HepG2 (cell line): ENCODE measurements at regions not wholly inside any gene's neighbourhood (a gene's known extent, or its start where the extent isn't known, plus 50 kb on each side); places are given as distances from the start of the nearest gene placed in this dataset.

ENCODE experiments used
- ATAC-seq: fragments of 200-7000 bp; cut with Tn5 transposase; 3 replicates; pipeline ENCODE4 v1.9.1; 2020; ENCODE audit warnings: mild to moderate bottlenecking, moderate library complexity
- BruUV-seq: library from RNA; stranded (reverse); fragments of 400-500 nt; replicated peaks from 2 replicates; lab custom pipeline; 2021; lab: Mats Ljungman, UMichigan
- CTCF ChIA-PET: fragments of 300-600 bp; formaldehyde crosslinking; extraction: SDS; loops from one replicate; lab custom pipeline; 2021; ENCODE audit warnings: low total read pairs, inconsistent platforms, low intra/inter-chr PET ratio; lab: Yijun Ruan, JAX
- POLR2A ChIA-PET: fragments of 350-600 bp; sonication (Branson Sonifier 250); formaldehyde crosslinking; loops from one replicate; lab custom pipeline; 2020; ENCODE audit warnings: antibody characterized with exemption, inconsistent platforms; lab: Yijun Ruan, JAX
- DNase-seq: peaks from one replicate; pipeline ENCODE4 v3.0.0-alpha.2; 2015; ENCODE audit warnings: low spot score
- FAIRE-seq: peaks from 3 replicates; lab custom pipeline; 2011; peaks lifted over from hg19 to GRCh38; lab: Jason Lieb, UNC
- H2AFZ ChIP-seq: one replicate; pipeline ENCODE4 v1.6.1; 2011; ENCODE audit warnings: low read length, inconsistent platforms
- H3K27ac ChIP-seq: fragments of 300-600 bp; 3 replicates; pipeline ENCODE4 v1.8.0; 2011; ENCODE audit warnings: mixed run types, mild to moderate bottlenecking, mixed read lengths, low read length, inconsistent platforms; ENCODE audit not compliant: insufficient read depth; ENCODE audit errors: extremely low read length
- H3K27me3 ChIP-seq, 2 experiments: fragments of 200-600 bp in 1 of 2; 2 replicates in 1 of 2; 3 replicates in 1 of 2; pipeline versions ENCODE4 v1.6.0 to v1.8.0; 2011; ENCODE audit warnings: low read length in 2 of 2, mild to moderate bottlenecking in 2 of 2, moderate library complexity in 2 of 2, inconsistent platforms in 1 of 2; ENCODE audit not compliant: insufficient read depth in 2 of 2, control insufficient read depth in 1 of 2
- H3K36me3 ChIP-seq, 2 experiments: fragments of 200-600 bp in 1 of 2; replicated peaks in 1 of 2; 2 replicates in 1 of 2; 3 replicates in 1 of 2; pipeline versions ENCODE4 v1.5.1 to v1.8.0; 2011; ENCODE audit warnings: low read length in 2 of 2, inconsistent platforms in 1 of 2; ENCODE audit not compliant: insufficient read depth in 2 of 2, control insufficient read depth in 1 of 2
- H3K4me1 ChIP-seq: 2 replicates; pipeline ENCODE4 v1.5.1; 2012; ENCODE audit warnings: low read length, inconsistent platforms; ENCODE audit not compliant: insufficient read depth
- H3K4me2 ChIP-seq: 2 replicates; pipeline ENCODE4 v1.6.0; 2011; ENCODE audit warnings: low read depth, low read length, inconsistent platforms
- H3K4me3 ChIP-seq, 3 experiments: fragments of 200-600 bp in 1 of 3; sonication (generic), shearing (Covaris generic) in 1 of 3; replicated peaks in 1 of 3; 2 replicates each; pipeline ENCODE4 v1.5.1; 2011 to 2016; ENCODE audit warnings: low read length in 3 of 3, inconsistent platforms in 2 of 3, low read depth in 2 of 3, mild to moderate bottlenecking in 2 of 3, control low read depth in 1 of 3, mixed read lengths in 1 of 3; ENCODE audit not compliant: insufficient read depth in 1 of 3
- H3K79me2 ChIP-seq: one replicate; pipeline ENCODE4 v1.6.1; 2011; ENCODE audit warnings: low read length, inconsistent platforms; ENCODE audit not compliant: insufficient read depth
- H3K9ac ChIP-seq: 2 replicates; pipeline ENCODE4 v1.6.0; 2011; ENCODE audit warnings: mild to moderate bottlenecking, low read depth, low read length, inconsistent platforms; ENCODE audit not compliant: insufficient read depth
- H3K9me3 ChIP-seq: 2 replicates; pipeline ENCODE4 v1.5.1; 2012; ENCODE audit warnings: mild to moderate bottlenecking, low read length
- H4K20me1 ChIP-seq: 2 replicates; pipeline ENCODE4 v1.6.0; 2011; ENCODE audit warnings: inconsistent platforms, mild to moderate bottlenecking, low read length, moderate library complexity; ENCODE audit not compliant: insufficient read depth
- MXI1 ChIP-seq: IDR thresholded peaks from 3 replicates; pipeline ENCODE4 v1.6.1; 2012; ENCODE audit warnings: low read depth, low read length, inconsistent platforms, borderline replicate concordance
- PAF1 ChIP-seq: IDR thresholded peaks from 2 replicates; pipeline ENCODE4 v1.6.1; 2016; ENCODE audit warnings: missing genetic modification reagents, missing compliant biosample characterization
- SIX4 ChIP-seq: sonication (generic); formaldehyde crosslinking; IDR thresholded peaks from 2 replicates; pipeline ENCODE4 v1.4.0; 2020; ENCODE audit warnings: missing genetic modification reagents
- TOE1 ChIP-seq: sonication (generic); formaldehyde crosslinking; IDR thresholded peaks from 2 replicates; pipeline ENCODE4 v1.4.0; 2020; ENCODE audit warnings: mild to moderate bottlenecking, missing genetic modification reagents
- ZNF720 ChIP-seq: sonication (generic); formaldehyde crosslinking; IDR thresholded peaks from 2 replicates; pipeline ENCODE4 v1.4.0; 2020; ENCODE audit warnings: missing genetic modification reagents
- ZSCAN22 ChIP-seq: sonication (generic); formaldehyde crosslinking; IDR thresholded peaks from 2 replicates; pipeline ENCODE4 v1.4.0; 2020; ENCODE audit warnings: mild to moderate bottlenecking, missing genetic modification reagents
- in situ Hi-C: cut with HindIII; loops from 2 replicates; pipeline ENCODE4 v1.10.0; 2017; ENCODE audit warnings: low pct_unique_long_range_greater_than_20kb; ENCODE audit not compliant: extremely low pct_ligation_motif_present
- intact Hi-C: fragments of 100-400 bp; cut with micrococcal nuclease; formaldehyde crosslinking; loops from one replicate; pipeline ENCODE4 v1.10.0; 2022; ENCODE audit not compliant: unreplicated experiment
- TF ChIP-seq, protein P1 (sequence below): sonication (generic); formaldehyde crosslinking; IDR thresholded peaks from 2 replicates; pipeline ENCODE4 v1.4.0; 2020; ENCODE audit warnings: missing genetic modification reagents
- TF ChIP-seq, protein P2 (sequence below): sonication (generic); formaldehyde crosslinking; conservative IDR thresholded peaks from 2 replicates; pipeline ENCODE4 v1.4.0; 2020; ENCODE audit warnings: missing genetic modification reagents

DNA sequence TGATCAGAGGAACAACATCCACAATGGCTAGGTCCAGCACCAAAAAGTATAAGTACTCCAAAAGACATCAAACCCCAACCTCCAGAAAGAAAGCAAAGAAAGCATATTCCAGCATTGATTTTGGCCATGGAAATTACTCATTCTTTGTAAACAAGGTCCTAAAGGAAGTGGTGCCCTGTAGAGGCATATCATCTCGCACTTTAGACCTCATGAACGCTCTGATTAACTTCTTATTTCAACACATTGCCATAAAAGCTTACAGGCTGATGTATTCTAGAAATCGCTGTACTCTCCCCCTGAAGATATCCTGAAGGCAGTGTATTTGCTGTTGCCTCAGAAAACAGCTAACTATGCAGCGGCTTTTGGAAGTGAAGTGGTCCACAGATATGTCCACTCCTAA is 82.7 kb upstream of the TNPO1 start (continued):
- TF ChIP-seq, protein P1, sequence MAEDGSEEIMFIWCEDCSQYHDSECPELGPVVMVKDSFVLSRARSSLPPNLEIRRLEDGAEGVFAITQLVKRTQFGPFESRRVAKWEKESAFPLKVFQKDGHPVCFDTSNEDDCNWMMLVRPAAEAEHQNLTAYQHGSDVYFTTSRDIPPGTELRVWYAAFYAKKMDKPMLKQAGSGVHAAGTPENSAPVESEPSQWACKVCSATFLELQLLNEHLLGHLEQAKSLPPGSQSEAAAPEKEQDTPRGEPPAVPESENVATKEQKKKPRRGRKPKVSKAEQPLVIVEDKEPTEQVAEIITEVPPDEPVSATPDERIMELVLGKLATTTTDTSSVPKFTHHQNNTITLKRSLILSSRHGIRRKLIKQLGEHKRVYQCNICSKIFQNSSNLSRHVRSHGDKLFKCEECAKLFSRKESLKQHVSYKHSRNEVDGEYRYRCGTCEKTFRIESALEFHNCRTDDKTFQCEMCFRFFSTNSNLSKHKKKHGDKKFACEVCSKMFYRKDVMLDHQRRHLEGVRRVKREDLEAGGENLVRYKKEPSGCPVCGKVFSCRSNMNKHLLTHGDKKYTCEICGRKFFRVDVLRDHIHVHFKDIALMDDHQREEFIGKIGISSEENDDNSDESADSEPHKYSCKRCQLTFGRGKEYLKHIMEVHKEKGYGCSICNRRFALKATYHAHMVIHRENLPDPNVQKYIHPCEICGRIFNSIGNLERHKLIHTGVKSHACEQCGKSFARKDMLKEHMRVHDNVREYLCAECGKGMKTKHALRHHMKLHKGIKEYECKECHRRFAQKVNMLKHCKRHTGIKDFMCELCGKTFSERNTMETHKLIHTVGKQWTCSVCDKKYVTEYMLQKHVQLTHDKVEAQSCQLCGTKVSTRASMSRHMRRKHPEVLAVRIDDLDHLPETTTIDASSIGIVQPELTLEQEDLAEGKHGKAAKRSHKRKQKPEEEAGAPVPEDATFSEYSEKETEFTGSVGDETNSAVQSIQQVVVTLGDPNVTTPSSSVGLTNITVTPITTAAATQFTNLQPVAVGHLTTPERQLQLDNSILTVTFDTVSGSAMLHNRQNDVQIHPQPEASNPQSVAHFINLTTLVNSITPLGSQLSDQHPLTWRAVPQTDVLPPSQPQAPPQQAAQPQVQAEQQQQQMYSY (CRISPR knock-in tag) = no peak
- TF ChIP-seq ZNF720 (CRISPR knock-in tag) = no peak

DNA sequence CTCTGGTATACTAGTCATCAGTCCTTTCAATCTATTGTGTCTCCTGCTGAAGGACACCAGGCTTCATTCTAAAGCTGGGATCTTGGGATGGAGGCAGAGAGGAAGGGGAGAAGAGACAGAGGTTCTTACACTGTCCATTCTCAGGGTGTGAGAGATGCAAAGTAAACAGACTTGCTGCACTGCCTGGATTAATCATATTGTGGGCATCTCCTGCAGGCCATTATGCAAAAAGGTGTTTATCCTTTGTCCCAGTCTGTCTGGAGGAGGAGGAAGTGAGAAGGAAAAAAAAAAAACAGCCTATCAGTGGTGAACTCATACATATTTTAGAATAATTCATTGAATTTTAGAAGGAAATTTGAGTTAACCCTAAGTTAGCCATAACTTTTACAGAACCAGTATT is 92.9 kb upstream of the TNPO1 start:
- in situ Hi-C loops = no loop called here
- no peak overlapping the region for H3K4me2 ChIP-seq

More for the DNA sequence above, 92.9 kb upstream of the TNPO1 start:
- DNase-seq (no peak), FAIRE-seq (no peak), ATAC-seq (no peak)
- H3K4me1 ChIP-seq = no peaks in the 10 kb centered on the region
- no peaks in the 10 kb centered on the region for H3K9me3 ChIP-seq
- BruUV-seq = no TSS peak
- no peaks in the 10 kb centered on the region for H3K79me2 ChIP-seq
- ChIA-PET POLR2A (no interaction called here), CTCF (no interaction called here)
- H3K4me3 ChIP-seq = no peak overlapping the region
- no peak overlapping the region for H3K9ac ChIP-seq
- no peaks in the 10 kb centered on the region for H3K36me3 ChIP-seq
- no peak for TF ChIP-seq ZSCAN22 (CRISPR knock-in tag)
- TF ChIP-seq SIX4 (CRISPR knock-in tag) = no peak
- TF ChIP-seq PAF1 (CRISPR knock-in tag) = no peak
- TF ChIP-seq MXI1 = no peak
- TF ChIP-seq, protein P2, sequence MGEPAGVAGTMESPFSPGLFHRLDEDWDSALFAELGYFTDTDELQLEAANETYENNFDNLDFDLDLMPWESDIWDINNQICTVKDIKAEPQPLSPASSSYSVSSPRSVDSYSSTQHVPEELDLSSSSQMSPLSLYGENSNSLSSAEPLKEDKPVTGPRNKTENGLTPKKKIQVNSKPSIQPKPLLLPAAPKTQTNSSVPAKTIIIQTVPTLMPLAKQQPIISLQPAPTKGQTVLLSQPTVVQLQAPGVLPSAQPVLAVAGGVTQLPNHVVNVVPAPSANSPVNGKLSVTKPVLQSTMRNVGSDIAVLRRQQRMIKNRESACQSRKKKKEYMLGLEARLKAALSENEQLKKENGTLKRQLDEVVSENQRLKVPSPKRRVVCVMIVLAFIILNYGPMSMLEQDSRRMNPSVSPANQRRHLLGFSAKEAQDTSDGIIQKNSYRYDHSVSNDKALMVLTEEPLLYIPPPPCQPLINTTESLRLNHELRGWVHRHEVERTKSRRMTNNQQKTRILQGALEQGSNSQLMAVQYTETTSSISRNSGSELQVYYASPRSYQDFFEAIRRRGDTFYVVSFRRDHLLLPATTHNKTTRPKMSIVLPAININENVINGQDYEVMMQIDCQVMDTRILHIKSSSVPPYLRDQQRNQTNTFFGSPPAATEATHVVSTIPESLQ (CRISPR knock-in tag) = no peak
- TF ChIP-seq TOE1 (CRISPR knock-in tag) = no peak
- H4K20me1 ChIP-seq = no peaks in the 10 kb centered on the region
- peaks cover 2 to 3% of the 10 kb centered on the region in 2 experiments; a peak in 1 of 5 replicates for H3K27me3 ChIP-seq
- no peak overlapping the region for H3K27ac ChIP-seq
- H2AFZ ChIP-seq = no peak overlapping the region
- intact Hi-C loops = no loop called here
